OCI-LY1 (cell line): ENCODE measurements at regions not wholly inside any gene's neighbourhood (a gene's known extent, or its start where the extent isn't known, plus 50 kb on each side); places are given as distances from the start of the nearest gene placed in this dataset.

Experiments
- H2AFZ ChIP-seq: fragments of 200-600 bp; sonication (generic), shearing (Covaris generic); 2 replicates; pipeline ENCODE4 v1.6.0; 2014; ENCODE audit warnings: antibody characterized with exemption, mild to moderate bottlenecking, low read length
- H3F3A ChIP-seq: fragments of 200-600 bp; sonication (generic), shearing (Covaris generic); 2 replicates; pipeline ENCODE4 v1.6.0; 2014; ENCODE audit warnings: mild to moderate bottlenecking, antibody characterized with exemption, low read length, moderate library complexity; ENCODE audit not compliant: insufficient read depth
- H3K27ac ChIP-seq: fragments of 200-600 bp; sonication (generic); 2 replicates; pipeline ENCODE4 v1.5.1; 2014; ENCODE audit warnings: low read length, mixed run types, mild to moderate bottlenecking, low read depth; ENCODE audit not compliant: poor library complexity, severe bottlenecking
- H3K27me3 ChIP-seq: fragments of 200-600 bp; sonication (generic); 2 replicates; pipeline ENCODE4 v1.6.0; 2014; ENCODE audit warnings: antibody characterized with exemption, mild to moderate bottlenecking, low read length, moderate library complexity; ENCODE audit not compliant: insufficient read depth
- H3K36me3 ChIP-seq: fragments of 200-600 bp; sonication (generic); 2 replicates; pipeline ENCODE4 v1.6.1; 2014; ENCODE audit warnings: mild to moderate bottlenecking, antibody characterized with exemption, low read length, moderate library complexity, mixed read lengths; ENCODE audit not compliant: insufficient read depth
- H3K4me1 ChIP-seq: fragments of 200-600 bp; sonication (generic); 2 replicates; pipeline ENCODE4 v1.5.1; 2014; ENCODE audit warnings: mild to moderate bottlenecking, low read length, moderate library complexity; ENCODE audit not compliant: insufficient read depth, severe bottlenecking
- H3K4me2 ChIP-seq: fragments of 200-600 bp; sonication (generic), shearing (Covaris generic); 2 replicates; pipeline ENCODE4 v1.6.1; 2014; ENCODE audit warnings: low read length
- H3K4me3 ChIP-seq: fragments of 200-600 bp; sonication (generic); 2 replicates; pipeline ENCODE4 v1.5.1; 2014; ENCODE audit warnings: low read length, low read depth, mild to moderate bottlenecking, mixed read lengths; ENCODE audit not compliant: poor library complexity, severe bottlenecking
- H3K79me2 ChIP-seq: fragments of 200-600 bp; shearing (Covaris generic); 2 replicates; pipeline ENCODE4 v1.6.1; 2016; ENCODE audit warnings: mixed run types, low read length, mixed read lengths; ENCODE audit not compliant: insufficient read depth
- H3K9ac ChIP-seq: fragments of 200-600 bp; sonication (generic), shearing (Covaris generic); 2 replicates; pipeline ENCODE4 v1.6.1; 2014; ENCODE audit warnings: mild to moderate bottlenecking, low read length, mixed read lengths
- H3K9me2 ChIP-seq: fragments of 200-600 bp; sonication (generic), shearing (Covaris generic); 2 replicates; pipeline ENCODE4 v1.6.1; 2014; ENCODE audit warnings: low read depth, mild to moderate bottlenecking, low read length, mixed read lengths
- H3K9me3 ChIP-seq: fragments of 200-600 bp; shearing (Covaris generic); 2 replicates; pipeline ENCODE4 v1.6.1; 2014; ENCODE audit warnings: low read length, mixed read lengths
- H4K20me1 ChIP-seq: fragments of 200-600 bp; sonication (generic), shearing (Covaris generic); 2 replicates; pipeline ENCODE4 v1.6.0; 2016; ENCODE audit warnings: mild to moderate bottlenecking, low read length; ENCODE audit not compliant: insufficient read depth
- CTCF ChIP-seq: fragments of 200-600 bp; sonication (generic), shearing (Covaris generic); IDR thresholded peaks from 2 replicates; pipeline ENCODE4 v1.5.1; 2017; ENCODE audit warnings: mild to moderate bottlenecking, antibody characterized with exemption, low read length, moderate library complexity, mixed read lengths
- EZH2 ChIP-seq: fragments of 200-600 bp; sonication (generic), shearing (Covaris generic); IDR thresholded peaks from 2 replicates; pipeline ENCODE4 v1.8.0; 2017; ENCODE audit warnings: borderline replicate concordance, mixed run types, mild to moderate bottlenecking, antibody characterized with exemption, low read length, moderate library complexity, mixed read lengths

- Histone ChIP-seq H3K9me2 (no peaks in the 10 kb centered on the region), H3K9me3 (no peaks in the 10 kb centered on the region), H3K4me1 (no peaks in the 10 kb centered on the region), H3K27me3 (no peaks in the 10 kb centered on the region), H3K4me2 (no peak overlapping the region), H3K27ac (no peak overlapping the region), H2AFZ (no peak overlapping the region), H3F3A (no peaks in the 10 kb centered on the region), H3K9ac (no peak overlapping the region), H3K36me3 (no peaks in the 10 kb centered on the region; the same call in 1 of the 2 replicates), H3K79me2 (no peaks in the 10 kb centered on the region), H4K20me1 (no peaks in the 10 kb centered on the region), H3K4me3 (no peak overlapping the region)
- TF ChIP-seq EZH2 (no peak), CTCF (no peak)
Observed at GRCh38 chr2:173589604-173590275, 235.1 kb downstream of the CDCA7 start.

GRCh38 chr2:173590276-173590861 is 235.7 kb downstream of the CDCA7 start:
- Histone ChIP-seq H3K27me3 (no peaks in the 10 kb centered on the region), H3K4me3 (no peak overlapping the region), H3F3A (no peaks in the 10 kb centered on the region), H3K9me2 (no peaks in the 10 kb centered on the region), H3K27ac (no peak overlapping the region), H3K79me2 (no peaks in the 10 kb centered on the region), H3K4me2 (no peak overlapping the region), H2AFZ (no peak overlapping the region), H3K9ac (no peak overlapping the region), H3K36me3 (no peaks in the 10 kb centered on the region; the same call in 1 of the 2 replicates), H3K9me3 (no peaks in the 10 kb centered on the region), H3K4me1 (no peaks in the 10 kb centered on the region), H4K20me1 (no peaks in the 10 kb centered on the region)
- TF ChIP-seq CTCF (no peak), EZH2 (no peak)

- Histone ChIP-seq H4K20me1 (no peaks in the 10 kb centered on the region), H3K4me2 (no peak overlapping the region), H3K9me2 (no peaks in the 10 kb centered on the region), H3F3A (no peaks in the 10 kb centered on the region), H2AFZ (no peak overlapping the region), H3K27ac (no peak overlapping the region), H3K4me1 (no peaks in the 10 kb centered on the region), H3K27me3 (no peaks in the 10 kb centered on the region), H3K4me3 (no peak overlapping the region), H3K79me2 (no peaks in the 10 kb centered on the region), H3K36me3 (no peaks in the 10 kb centered on the region; the same call in 1 of the 2 replicates), H3K9me3 (no peaks in the 10 kb centered on the region), H3K9ac (no peak overlapping the region)
- no peak for TF ChIP-seq CTCF
- TF ChIP-seq EZH2: no peak
Observed at GRCh38 chr2:173593109-173593508, 238.4 kb downstream of the CDCA7 start.
